ENCODE measurements at regions not wholly inside any gene's neighbourhood (a gene's known extent, or its start where the extent isn't known, plus 50 kb on each side); places are given as distances from the start of the nearest gene placed in this dataset.

DNA sequence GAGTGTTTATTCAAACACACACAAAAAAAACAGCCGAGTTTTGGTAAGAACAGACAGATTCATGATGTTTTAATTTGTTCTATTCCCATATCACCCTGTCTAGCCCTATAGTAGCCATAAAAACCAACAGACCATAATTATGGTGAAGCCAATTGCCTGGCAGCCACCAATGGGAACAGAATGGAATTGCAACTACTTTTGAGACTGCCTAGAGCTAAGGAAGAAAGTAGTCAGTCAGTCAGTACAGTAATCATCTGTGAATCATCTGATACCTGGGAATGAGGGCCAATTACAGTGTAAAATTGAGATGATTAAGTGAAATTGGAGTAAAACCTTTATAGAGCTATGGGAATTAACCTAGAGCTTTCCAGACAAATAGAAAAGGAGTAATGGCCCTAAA, 952.7 kb upstream of the KCND2 start:
- TF ChIP-seq CTCF (IDR thresholded peaks at IDR 0.05) = no peak
- TF ChIP-seq POLR2A (IDR thresholded peaks at IDR 0.05) = no peak

Data from breast epithelium (tissue), 3 donors.